ENCODE measurements at regions not wholly inside any gene's neighbourhood (a gene's known extent, or its start where the extent isn't known, plus 50 kb on each side); places are given as distances from the start of the nearest gene placed in this dataset.
A peak's percentile ranks its signal among the peaks of the same experiment; 100 is the strongest.
"Not testable (repeated sequence)": the region's sequence is repeated elsewhere in the genome, so short reads cannot be mapped to it uniquely, and the experiment has no call there.

- Histone ChIP-seq H3K79me1 (ENCODE audit: low read length) (no peaks in the 10 kb centered on the region), H3K36me3 (ENCODE audit: control insufficient read depth, insufficient read depth, low read length) (no peaks in the 10 kb centered on the region), H3K79me2 (ENCODE audit: control insufficient read depth, insufficient read depth, low read length) (no peaks in the 10 kb centered on the region), H3K56ac (ENCODE audit: low read length) (no peak overlapping the region), H3K23ac (ENCODE audit: low read length) (no peak overlapping the region), H2BK120ac (ENCODE audit: low read depth, low read length) (no peak overlapping the region), H4K8ac (ENCODE audit: low read depth, low read length) (no peak overlapping the region), H4K5ac (ENCODE audit: low read length) (no peak overlapping the region), H3K9ac (ENCODE audit: low read length) (no peak overlapping the region), H3K4me1 (ENCODE audit: control insufficient read depth, low read depth, low read length) (no peaks in the 10 kb centered on the region), H3K4me2 (ENCODE audit: low read length) (no peak overlapping the region), H2BK5ac (ENCODE audit: low read length) (no peak overlapping the region), H3K27me3 (ENCODE audit: insufficient read depth, low read length, poor library complexity) (no peaks in the 10 kb centered on the region), H2BK15ac (replicated peaks; ENCODE audit: low read depth) (no peak overlapping the region), H2AK5ac (ENCODE audit: low read length) (no peak overlapping the region), H3K4me3 (ENCODE audit: low read length) (no peak overlapping the region), H3K27ac (ENCODE audit: low read depth, low read length) (no peak overlapping the region), H3K18ac (ENCODE audit: low read length) (no peak overlapping the region), H3K4ac (ENCODE audit: low read depth, low read length) (no peak overlapping the region)
- no peak for DNase-seq
- no CpG with 5 or more reads among the region's 5 CpGs for WGBS (ENCODE audit: extremely low coverage, insufficient coverage, low lambda C conversion rate)
Measured at GRCh38 chr9:6113312-6113711, 97.9 kb upstream of the RANBP6 start.

- Histone ChIP-seq H3K9ac (ENCODE audit: low read length) (no peak overlapping the region), H4K5ac (ENCODE audit: low read length) (no peak overlapping the region), H2BK5ac (ENCODE audit: low read length) (no peak overlapping the region), H2AK5ac (ENCODE audit: low read length) (no peak overlapping the region), H3K27ac (ENCODE audit: low read depth, low read length) (no peak overlapping the region), H3K36me3 (ENCODE audit: control insufficient read depth, insufficient read depth, low read length) (no peaks in the 10 kb centered on the region), H3K4me3 (ENCODE audit: low read length) (no peak overlapping the region), H3K4me1 (ENCODE audit: control insufficient read depth, low read depth, low read length) (no peaks in the 10 kb centered on the region), H3K4me2 (ENCODE audit: low read length) (no peak overlapping the region), H3K23ac (ENCODE audit: low read length) (no peak overlapping the region), H3K4ac (ENCODE audit: low read depth, low read length) (no peak overlapping the region), H3K79me1 (ENCODE audit: low read length) (no peaks in the 10 kb centered on the region), H2BK15ac (replicated peaks; ENCODE audit: low read depth) (no peak overlapping the region), H3K18ac (ENCODE audit: low read length) (no peak overlapping the region), H3K56ac (ENCODE audit: low read length) (no peak overlapping the region), H2BK120ac (ENCODE audit: low read depth, low read length) (no peak overlapping the region), H3K79me2 (ENCODE audit: control insufficient read depth, insufficient read depth, low read length) (no peaks in the 10 kb centered on the region), H3K27me3 (ENCODE audit: insufficient read depth, low read length, poor library complexity) (no peaks in the 10 kb centered on the region), H4K8ac (ENCODE audit: low read depth, low read length) (no peak overlapping the region)
- no CpG with 5 or more reads among the region's 2 CpGs for WGBS (ENCODE audit: extremely low coverage, insufficient coverage, low lambda C conversion rate)
- DNase-seq = no peak
Measured at GRCh38 chr9:6109986-6110385, 94.6 kb upstream of the RANBP6 start.

- no peak overlapping the region for H3K18ac ChIP-seq (ENCODE audit: low read length)
- no peak overlapping the region for H3K27ac ChIP-seq (ENCODE audit: low read depth, low read length)
- no peak overlapping the region for H2BK15ac ChIP-seq (replicated peaks; ENCODE audit: low read depth)
- H4K5ac ChIP-seq (ENCODE audit: low read length) = no peak overlapping the region
- H3K9ac ChIP-seq (ENCODE audit: low read length) = no peak overlapping the region
- no peak overlapping the region for H2AK5ac ChIP-seq (ENCODE audit: low read length)
- DNase-seq = no peak
- H3K36me3 ChIP-seq (ENCODE audit: control insufficient read depth, insufficient read depth, low read length) = no peaks in the 10 kb centered on the region
- no peak overlapping the region for H3K4ac ChIP-seq (ENCODE audit: low read depth, low read length)
- no peak overlapping the region for H4K8ac ChIP-seq (ENCODE audit: low read depth, low read length)
- no peak overlapping the region for H2BK120ac ChIP-seq (ENCODE audit: low read depth, low read length)
- H2BK5ac ChIP-seq (ENCODE audit: low read length) = no peak overlapping the region
- H3K4me2 ChIP-seq (ENCODE audit: low read length) = no peak overlapping the region
- no peaks in the 10 kb centered on the region for H3K27me3 ChIP-seq (ENCODE audit: insufficient read depth, low read length, poor library complexity)
- no peaks in the 10 kb centered on the region for H3K79me1 ChIP-seq (ENCODE audit: low read length)
- no peak overlapping the region for H3K56ac ChIP-seq (ENCODE audit: low read length)
- no peaks in the 10 kb centered on the region for H3K79me2 ChIP-seq (ENCODE audit: control insufficient read depth, insufficient read depth, low read length)
- no peak overlapping the region for H3K23ac ChIP-seq (ENCODE audit: low read length)
- H3K4me3 ChIP-seq (ENCODE audit: low read length) = no peak overlapping the region
- no peaks in the 10 kb centered on the region for H3K4me1 ChIP-seq (ENCODE audit: control insufficient read depth, low read depth, low read length)
Measured at GRCh38 chr9:6109571-6109970, 94.1 kb upstream of the RANBP6 start.

- Histone ChIP-seq H3K9ac (ENCODE audit: low read length) (peak overlapping the region; percentile 28), H2BK15ac (replicated peaks; ENCODE audit: low read depth) (no peak overlapping the region), H3K79me1 (ENCODE audit: low read length) (no peaks in the 10 kb centered on the region), H3K4me2 (ENCODE audit: low read length) (no peak overlapping the region), H3K23ac (ENCODE audit: low read length) (no peak overlapping the region), H3K27ac (ENCODE audit: low read depth, low read length) (no peak overlapping the region), H3K4ac (ENCODE audit: low read depth, low read length) (no peak overlapping the region), H3K56ac (ENCODE audit: low read length) (no peak overlapping the region), H3K36me3 (ENCODE audit: control insufficient read depth, insufficient read depth, low read length) (no peaks in the 10 kb centered on the region), H3K18ac (ENCODE audit: low read length) (no peak overlapping the region), H2BK120ac (ENCODE audit: low read depth, low read length) (no peak overlapping the region), H3K27me3 (ENCODE audit: insufficient read depth, low read length, poor library complexity) (no peaks in the 10 kb centered on the region), H2BK5ac (ENCODE audit: low read length) (no peak overlapping the region), H4K5ac (ENCODE audit: low read length) (no peak overlapping the region), H2AK5ac (ENCODE audit: low read length) (no peak overlapping the region), H3K4me1 (ENCODE audit: control insufficient read depth, low read depth, low read length) (no peaks in the 10 kb centered on the region), H3K4me3 (ENCODE audit: low read length) (no peak overlapping the region), H4K8ac (ENCODE audit: low read depth, low read length) (no peak overlapping the region), H3K79me2 (ENCODE audit: control insufficient read depth, insufficient read depth, low read length) (no peaks in the 10 kb centered on the region)
- WGBS (ENCODE audit: extremely low coverage, insufficient coverage, low lambda C conversion rate) = no CpG with 5 or more reads among the region's 2 CpGs
- peak; percentile 78 for DNase-seq
Measured at GRCh38 chr9:6106711-6107339, 91.4 kb upstream of the RANBP6 start.

- Histone ChIP-seq H3K27me3 (ENCODE audit: insufficient read depth, low read length, poor library complexity) (no peaks in the 10 kb centered on the region), H3K27ac (ENCODE audit: low read depth, low read length) (no peak overlapping the region), H3K79me2 (ENCODE audit: control insufficient read depth, insufficient read depth, low read length) (no peaks in the 10 kb centered on the region), H3K18ac (ENCODE audit: low read length) (no peak overlapping the region), H3K56ac (ENCODE audit: low read length) (no peak overlapping the region), H3K4ac (ENCODE audit: low read depth, low read length) (no peak overlapping the region), H3K4me3 (ENCODE audit: low read length) (no peak overlapping the region), H3K79me1 (ENCODE audit: low read length) (no peaks in the 10 kb centered on the region), H4K5ac (ENCODE audit: low read length) (no peak overlapping the region), H3K23ac (ENCODE audit: low read length) (no peak overlapping the region), H3K36me3 (ENCODE audit: control insufficient read depth, insufficient read depth, low read length) (no peaks in the 10 kb centered on the region), H2AK5ac (ENCODE audit: low read length) (no peak overlapping the region), H4K8ac (ENCODE audit: low read depth, low read length) (no peak overlapping the region), H3K4me2 (ENCODE audit: low read length) (no peak overlapping the region), H3K4me1 (ENCODE audit: control insufficient read depth, low read depth, low read length) (no peaks in the 10 kb centered on the region), H2BK15ac (replicated peaks; ENCODE audit: low read depth) (no peak overlapping the region), H2BK5ac (ENCODE audit: low read length) (no peak overlapping the region), H2BK120ac (ENCODE audit: low read depth, low read length) (no peak overlapping the region), H3K9ac (ENCODE audit: low read length) (no peak overlapping the region)
- DNase-seq = no peak
- WGBS (ENCODE audit: extremely low coverage, insufficient coverage, low lambda C conversion rate) = no CpG with 5 or more reads among the region's 1 CpG
Measured at GRCh38 chr9:6105738-6106137, 90.3 kb upstream of the RANBP6 start.

- H3K4me1 ChIP-seq (ENCODE audit: control insufficient read depth, low read depth, low read length) = not testable (repeated sequence)
Measured at GRCh38 chr9:6104406-6104805, 89.0 kb upstream of the RANBP6 start.

More at GRCh38 chr9:6104406-6104805, 89.0 kb upstream of the RANBP6 start:
- not testable (repeated sequence) for H3K18ac ChIP-seq (ENCODE audit: low read length); H3K27me3 ChIP-seq (ENCODE audit: insufficient read depth, low read length, poor library complexity); H2AK5ac ChIP-seq (ENCODE audit: low read length); H2BK5ac ChIP-seq (ENCODE audit: low read length); H3K4ac ChIP-seq (ENCODE audit: low read depth, low read length); H3K4me3 ChIP-seq (ENCODE audit: low read length); DNase-seq; H4K8ac ChIP-seq (ENCODE audit: low read depth, low read length); H3K36me3 ChIP-seq (ENCODE audit: control insufficient read depth, insufficient read depth, low read length); H3K4me2 ChIP-seq (ENCODE audit: low read length); H3K56ac ChIP-seq (ENCODE audit: low read length); H3K27ac ChIP-seq (ENCODE audit: low read depth, low read length); H3K79me2 ChIP-seq (ENCODE audit: control insufficient read depth, insufficient read depth, low read length); H3K9ac ChIP-seq (ENCODE audit: low read length); H3K79me1 ChIP-seq (ENCODE audit: low read length); H3K23ac ChIP-seq (ENCODE audit: low read length); H2BK15ac ChIP-seq (replicated peaks; ENCODE audit: low read depth); H2BK120ac ChIP-seq (ENCODE audit: low read depth, low read length); H4K5ac ChIP-seq (ENCODE audit: low read length)
- WGBS (ENCODE audit: extremely low coverage, insufficient coverage, low lambda C conversion rate) = no CpG with 5 or more reads among the region's 3 CpGs

Measured in mesendoderm (in vitro differentiated cells).